Astrocyte (in vitro differentiated cells and primary cell): ENCODE measurements at regions not wholly inside any gene's neighbourhood (a gene's known extent, or its start where the extent isn't known, plus 50 kb on each side); places are given as distances from the start of the nearest gene placed in this dataset.

Experiments used
- DNase-seq: peaks from one replicate; pipeline ENCODE4 v3.0.0-alpha.2; 2010; ENCODE audit warnings: low read depth
- FAIRE-seq: peaks from 2 replicates; lab custom pipeline; 2011; peaks lifted over from hg19 to GRCh38; lab: Jason Lieb, UNC
- H2AFZ ChIP-seq: 2 replicates; pipeline ENCODE4 v1.6.0; 2012; ENCODE audit warnings: low read depth, low read length, inconsistent platforms
- H3K27ac ChIP-seq: 2 replicates; pipeline ENCODE4 v1.5.1; 2011; ENCODE audit warnings: low read depth, low read length, inconsistent platforms
- H3K27me3 ChIP-seq: 2 replicates; pipeline ENCODE4 v1.6.0; 2011; ENCODE audit warnings: low read length, inconsistent platforms; ENCODE audit not compliant: insufficient read depth
- H3K36me3 ChIP-seq: 2 replicates; pipeline ENCODE4 v1.5.1; 2011; ENCODE audit warnings: low read length, inconsistent platforms; ENCODE audit not compliant: insufficient read depth
- H3K4me1 ChIP-seq: 2 replicates; pipeline ENCODE4 v1.5.1; 2011; ENCODE audit warnings: low read length, inconsistent platforms; ENCODE audit not compliant: insufficient read depth
- H3K4me2 ChIP-seq: 2 replicates; pipeline ENCODE4 v1.6.0; 2012; ENCODE audit warnings: low read length, inconsistent platforms
- H3K4me3 ChIP-seq: 2 replicates; pipeline ENCODE4 v1.5.1; 2011; ENCODE audit warnings: low read depth, mild to moderate bottlenecking, low read length, inconsistent platforms; ENCODE audit not compliant: insufficient read depth
- H3K79me2 ChIP-seq: 2 replicates; pipeline ENCODE4 v1.6.0; 2012; ENCODE audit warnings: mild to moderate bottlenecking, low read length, inconsistent platforms; ENCODE audit not compliant: insufficient read depth
- H3K9ac ChIP-seq: 2 replicates; pipeline ENCODE4 v1.6.0; 2012; ENCODE audit warnings: mild to moderate bottlenecking, low read length, inconsistent platforms
- H3K9me3 ChIP-seq: 2 replicates; pipeline ENCODE4 v1.5.1; 2012; ENCODE audit warnings: low read depth, mild to moderate bottlenecking, low read length, inconsistent platforms; ENCODE audit not compliant: insufficient read depth
- H4K20me1 ChIP-seq: 2 replicates; pipeline ENCODE4 v1.6.0; 2012; ENCODE audit warnings: low read length, inconsistent platforms; ENCODE audit not compliant: insufficient read depth
- H3K27ac Mint-ChIP-seq: one replicate; pipeline ENCODE4 v1.8.0; 2021; ENCODE audit warnings: mild to moderate bottlenecking, mixed read lengths; ENCODE audit not compliant: unreplicated experiment
- H3K27me3 Mint-ChIP-seq: one replicate; pipeline ENCODE4 v1.8.0; 2021; ENCODE audit warnings: low read depth, mixed read lengths; ENCODE audit not compliant: unreplicated experiment
- H3K36me3 Mint-ChIP-seq: one replicate; pipeline ENCODE4 v1.8.0; 2021; ENCODE audit warnings: low read depth, mixed read lengths; ENCODE audit not compliant: unreplicated experiment
- H3K4me1 Mint-ChIP-seq: one replicate; pipeline ENCODE4 v1.8.0; 2021; ENCODE audit warnings: low read depth, mixed read lengths; ENCODE audit not compliant: unreplicated experiment
- H3K4me3 Mint-ChIP-seq: one replicate; pipeline ENCODE4 v1.8.0; 2021; ENCODE audit warnings: mild to moderate bottlenecking, moderate library complexity, mixed read lengths; ENCODE audit not compliant: unreplicated experiment
- H3K9me3 Mint-ChIP-seq: one replicate; pipeline ENCODE4 v1.8.0; 2021; ENCODE audit warnings: mild to moderate bottlenecking, mixed read lengths; ENCODE audit not compliant: unreplicated experiment
- EZH2 ChIP-seq: IDR thresholded peaks from 2 replicates; pipeline ENCODE4 v1.6.1; 2012; ENCODE audit warnings: mild to moderate bottlenecking, low read length, inconsistent platforms; ENCODE audit not compliant: insufficient read depth
- TF ChIP-seq, protein P1 (sequence below): IDR thresholded peaks from 2 replicates; pipeline ENCODE4 v1.5.1; 2011; ENCODE audit warnings: low read depth, mild to moderate bottlenecking, inconsistent platforms, low read length, moderate library complexity; ENCODE audit not compliant: insufficient read depth

DNA sequence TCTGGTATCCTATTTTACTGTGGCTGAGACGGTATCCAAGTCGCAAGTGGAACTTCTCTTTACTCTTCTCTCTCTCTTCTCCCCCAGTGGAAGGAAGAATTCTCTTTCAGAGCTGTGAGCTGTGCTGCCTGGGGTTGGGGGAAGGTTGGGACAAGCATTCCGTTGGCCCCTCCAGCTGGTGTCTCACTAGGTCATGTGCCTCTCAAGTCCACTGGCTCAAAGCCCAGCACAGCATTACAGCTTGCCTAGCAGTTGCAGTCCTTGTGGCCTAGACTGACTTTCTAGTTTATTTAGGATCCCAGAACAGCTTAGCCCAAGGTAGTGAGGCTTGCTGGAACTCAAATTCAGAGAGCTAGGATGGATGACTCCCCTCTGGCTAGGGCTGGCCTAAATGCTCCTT is 76.1 kb upstream of the SPATA16 start:
- no peak overlapping the region for H3K9ac ChIP-seq
- H3K4me3 Mint-ChIP-seq: no peak overlapping the region
- DNase-seq (peak; percentile 25), FAIRE-seq (no peak)
- H2AFZ ChIP-seq: no peak overlapping the region
- no peaks in the 10 kb centered on the region for H3K36me3 Mint-ChIP-seq
- H3K27me3 Mint-ChIP-seq: no peaks in the 10 kb centered on the region
- no peaks in the 10 kb centered on the region for H3K9me3 ChIP-seq
- no peak overlapping the region for H3K27ac ChIP-seq
- peaks cover 3% of the 10 kb centered on the region for H3K9me3 Mint-ChIP-seq
- H3K4me3 ChIP-seq: no peak overlapping the region
- H3K4me1 Mint-ChIP-seq: no peaks in the 10 kb centered on the region
- H3K27me3 ChIP-seq: no peaks in the 10 kb centered on the region
- H4K20me1 ChIP-seq: no peaks in the 10 kb centered on the region
- TF ChIP-seq, protein P1, sequence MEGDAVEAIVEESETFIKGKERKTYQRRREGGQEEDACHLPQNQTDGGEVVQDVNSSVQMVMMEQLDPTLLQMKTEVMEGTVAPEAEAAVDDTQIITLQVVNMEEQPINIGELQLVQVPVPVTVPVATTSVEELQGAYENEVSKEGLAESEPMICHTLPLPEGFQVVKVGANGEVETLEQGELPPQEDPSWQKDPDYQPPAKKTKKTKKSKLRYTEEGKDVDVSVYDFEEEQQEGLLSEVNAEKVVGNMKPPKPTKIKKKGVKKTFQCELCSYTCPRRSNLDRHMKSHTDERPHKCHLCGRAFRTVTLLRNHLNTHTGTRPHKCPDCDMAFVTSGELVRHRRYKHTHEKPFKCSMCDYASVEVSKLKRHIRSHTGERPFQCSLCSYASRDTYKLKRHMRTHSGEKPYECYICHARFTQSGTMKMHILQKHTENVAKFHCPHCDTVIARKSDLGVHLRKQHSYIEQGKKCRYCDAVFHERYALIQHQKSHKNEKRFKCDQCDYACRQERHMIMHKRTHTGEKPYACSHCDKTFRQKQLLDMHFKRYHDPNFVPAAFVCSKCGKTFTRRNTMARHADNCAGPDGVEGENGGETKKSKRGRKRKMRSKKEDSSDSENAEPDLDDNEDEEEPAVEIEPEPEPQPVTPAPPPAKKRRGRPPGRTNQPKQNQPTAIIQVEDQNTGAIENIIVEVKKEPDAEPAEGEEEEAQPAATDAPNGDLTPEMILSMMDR: no peak
- no peak for TF ChIP-seq EZH2
- H3K4me2 ChIP-seq: no peak overlapping the region
- H3K27ac Mint-ChIP-seq: peak overlapping the region; percentile 27
- no peaks in the 10 kb centered on the region for H3K36me3 ChIP-seq
- H3K4me1 ChIP-seq: no peaks in the 10 kb centered on the region
- no peaks in the 10 kb centered on the region for H3K79me2 ChIP-seq

DNA sequence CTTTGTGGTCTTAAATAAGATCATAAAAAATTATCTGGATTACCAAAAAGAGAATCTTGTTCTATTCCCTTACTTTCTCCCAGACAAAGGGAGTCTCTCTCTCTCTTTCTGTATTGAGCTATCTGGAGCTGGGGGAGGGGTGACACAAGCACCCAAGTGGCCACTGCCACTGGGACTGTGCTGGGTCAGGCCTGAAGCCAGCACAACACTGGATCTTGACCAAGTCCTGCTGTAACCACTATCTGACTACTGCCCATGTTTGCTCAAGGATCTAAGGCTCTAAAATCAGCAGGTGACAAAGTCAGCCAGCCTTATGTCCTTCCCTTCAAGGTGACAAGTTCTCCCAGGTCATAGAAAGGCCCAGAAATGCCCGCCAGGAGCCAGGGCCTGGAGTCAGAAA is 75.0 kb upstream of the SPATA16 start:
- no peaks in the 10 kb centered on the region for H3K4me1 ChIP-seq
- Mint-ChIP-seq H3K9me3 (peaks cover 5% of the 10 kb centered on the region), H3K4me3 (no peak overlapping the region), H3K36me3 (no peaks in the 10 kb centered on the region), H3K27me3 (no peaks in the 10 kb centered on the region), H3K4me1 (no peaks in the 10 kb centered on the region), H3K27ac (no peak overlapping the region)
- no peaks in the 10 kb centered on the region for H3K36me3 ChIP-seq
- no peaks in the 10 kb centered on the region for H3K9me3 ChIP-seq
- FAIRE-seq: no peak
- no peaks in the 10 kb centered on the region for H3K79me2 ChIP-seq
- no peaks in the 10 kb centered on the region for H4K20me1 ChIP-seq
- H2AFZ ChIP-seq: no peak overlapping the region
- TF ChIP-seq, protein P1: no peak
- no peak overlapping the region for H3K4me3 ChIP-seq
- DNase-seq: no peak
- no peaks in the 10 kb centered on the region for H3K27me3 ChIP-seq
- H3K9ac ChIP-seq: no peak overlapping the region
- H3K4me2 ChIP-seq: no peak overlapping the region
- H3K27ac ChIP-seq: no peak overlapping the region

DNA sequence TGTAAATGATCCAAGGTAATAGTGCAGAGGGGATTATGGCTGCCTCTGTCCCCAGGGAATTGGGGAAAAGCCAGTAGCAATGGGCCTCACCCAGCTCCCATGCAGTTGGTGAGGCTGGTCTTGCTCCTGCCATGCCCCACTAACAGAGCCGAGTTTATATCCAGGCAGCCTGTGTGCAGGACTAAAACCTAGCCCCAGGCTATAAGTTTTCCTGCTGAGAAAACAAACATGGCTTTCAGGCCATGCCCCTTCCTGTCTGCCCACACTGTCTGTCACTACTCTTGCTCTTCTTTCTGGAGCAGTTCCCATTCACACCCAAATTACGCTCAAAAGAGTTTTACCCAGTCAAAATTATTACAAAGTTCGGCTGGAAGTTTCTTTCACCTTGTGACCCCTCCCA is 73.5 kb upstream of the SPATA16 start:
- H3K27ac Mint-ChIP-seq: no peak overlapping the region
- Histone ChIP-seq H3K4me3 (no peak overlapping the region), H3K27ac (no peak overlapping the region), H4K20me1 (no peaks in the 10 kb centered on the region), H3K27me3 (no peaks in the 10 kb centered on the region), H2AFZ (no peak overlapping the region), H3K4me2 (no peak overlapping the region), H3K36me3 (no peaks in the 10 kb centered on the region), H3K4me1 (no peaks in the 10 kb centered on the region), H3K79me2 (no peaks in the 10 kb centered on the region), H3K9me3 (no peaks in the 10 kb centered on the region), H3K9ac (no peak overlapping the region)
- H3K36me3 Mint-ChIP-seq: no peaks in the 10 kb centered on the region
- H3K4me1 Mint-ChIP-seq: no peaks in the 10 kb centered on the region
- FAIRE-seq (no peak), DNase-seq (no peak)
- no peak overlapping the region for H3K4me3 Mint-ChIP-seq
- no peaks in the 10 kb centered on the region for H3K27me3 Mint-ChIP-seq
- TF ChIP-seq EZH2: no peak
- TF ChIP-seq, protein P1: no peak
- peaks cover 2% of the 10 kb centered on the region for H3K9me3 Mint-ChIP-seq
